IPS-18c (cell line): ENCODE measurements at regions not wholly inside any gene's neighbourhood (a gene's known extent, or its start where the extent isn't known, plus 50 kb on each side); places are given as distances from the start of the nearest gene placed in this dataset.

Experiments used
- H3K4me3 ChIP-seq: 2 replicates; pipeline ENCODE4 v1.7.0; 2013; ENCODE audit warnings: low read depth, mild to moderate bottlenecking, low read length, moderate library complexity; ENCODE audit not compliant: insufficient read depth
- H3K9me3 ChIP-seq: one replicate; pipeline ENCODE4 v1.6.1; 2013; ENCODE audit warnings: mild to moderate bottlenecking, low read length, moderate library complexity; ENCODE audit not compliant: control insufficient read depth, insufficient read depth

GRCh38 chr2:12269041-12269972 lies 447.4 kb upstream of the TRIB2 start:
- H3K4me3 ChIP-seq: no peak overlapping the region

GRCh38 chr2:12270876-12271588 lies 445.7 kb upstream of the TRIB2 start:
- Histone ChIP-seq H3K4me3 (no peak overlapping the region), H3K9me3 (no peaks in the 10 kb centered on the region)

More at GRCh38 chr2:12269041-12269972, 447.4 kb upstream of the TRIB2 start:
- no peaks in the 10 kb centered on the region for H3K9me3 ChIP-seq

GRCh38 chr2:12271589-12271984 lies 445.1 kb upstream of the TRIB2 start:
- H3K9me3 ChIP-seq: no peaks in the 10 kb centered on the region
- no peak overlapping the region for H3K4me3 ChIP-seq

GRCh38 chr2:12273111-12273510 lies 443.6 kb upstream of the TRIB2 start:
- H3K9me3 ChIP-seq: no peaks in the 10 kb centered on the region
- no peak overlapping the region for H3K4me3 ChIP-seq

- no peak overlapping the region for H3K4me3 ChIP-seq
- no peaks in the 10 kb centered on the region for H3K9me3 ChIP-seq
Measured at GRCh38 chr2:12274591-12274990, 442.1 kb upstream of the TRIB2 start.

GRCh38 chr2:12277241-12278034 lies 439.3 kb upstream of the TRIB2 start:
- no peaks in the 10 kb centered on the region for H3K9me3 ChIP-seq

GRCh38 chr2:12278217-12278750 lies 438.5 kb upstream of the TRIB2 start:
- Histone ChIP-seq H3K9me3 (no peaks in the 10 kb centered on the region), H3K4me3 (no peak overlapping the region)

More at GRCh38 chr2:12277241-12278034, 439.3 kb upstream of the TRIB2 start:
- H3K4me3 ChIP-seq: no peak overlapping the region

- no peaks in the 10 kb centered on the region for H3K9me3 ChIP-seq
- no peak overlapping the region for H3K4me3 ChIP-seq
Measured at GRCh38 chr2:12282780-12283695, 433.7 kb upstream of the TRIB2 start.

GRCh38 chr2:12284037-12284436 lies 432.7 kb upstream of the TRIB2 start:
- Histone ChIP-seq H3K4me3 (no peak overlapping the region), H3K9me3 (no peaks in the 10 kb centered on the region)

- H3K4me3 ChIP-seq: no peak overlapping the region
- H3K9me3 ChIP-seq: no peaks in the 10 kb centered on the region
Measured at GRCh38 chr2:12284487-12284886, 432.2 kb upstream of the TRIB2 start.

- Histone ChIP-seq H3K4me3 (no peak overlapping the region), H3K9me3 (no peaks in the 10 kb centered on the region)
Measured at GRCh38 chr2:12286347-12286746, 430.4 kb upstream of the TRIB2 start.

- Histone ChIP-seq H3K4me3 (no peak overlapping the region), H3K9me3 (no peaks in the 10 kb centered on the region)
Measured at GRCh38 chr2:12287220-12287751, 429.4 kb upstream of the TRIB2 start.

- Histone ChIP-seq H3K9me3 (no peaks in the 10 kb centered on the region), H3K4me3 (no peak overlapping the region)
Measured at GRCh38 chr2:12288048-12288447, 428.7 kb upstream of the TRIB2 start.

GRCh38 chr2:12289120-12289802 lies 427.5 kb upstream of the TRIB2 start:
- no peak overlapping the region for H3K4me3 ChIP-seq
- H3K9me3 ChIP-seq: no peaks in the 10 kb centered on the region

- Histone ChIP-seq H3K4me3 (no peak overlapping the region), H3K9me3 (no peaks in the 10 kb centered on the region)
Measured at GRCh38 chr2:12291303-12291702, 425.4 kb upstream of the TRIB2 start.

- H3K9me3 ChIP-seq: no peaks in the 10 kb centered on the region
- no peak overlapping the region for H3K4me3 ChIP-seq
Measured at GRCh38 chr2:12293874-12294273, 422.9 kb upstream of the TRIB2 start.
